ENCODE measurements at regions not wholly inside any gene's neighbourhood (a gene's known extent, or its start where the extent isn't known, plus 50 kb on each side); places are given as distances from the start of the nearest gene placed in this dataset.

DNA sequence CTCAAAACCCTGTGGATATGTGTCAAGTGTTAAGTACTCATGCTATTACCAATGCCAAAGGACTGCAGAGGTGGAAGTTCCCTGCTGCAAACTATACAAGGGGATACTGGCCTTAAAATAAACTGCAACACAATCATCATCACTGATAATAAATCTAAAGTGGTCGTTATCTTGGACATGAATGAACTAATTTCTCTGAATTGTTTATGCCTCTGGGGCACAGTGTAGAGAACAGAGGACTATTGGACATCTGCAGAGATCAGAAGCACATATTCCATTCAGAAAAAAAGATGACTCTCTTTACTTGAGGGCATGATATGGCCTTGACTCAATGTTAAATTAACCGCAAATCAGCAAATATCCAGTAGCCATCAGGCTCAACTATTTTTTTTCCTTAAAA is 542.6 kb upstream of the IGFBP7 start:
- TF ChIP-seq EP300 (IDR thresholded peaks at IDR 0.05) (no peak), CTCF (IDR thresholded peaks at IDR 0.05) (no peak)
